Mesothelial cell of epicardium (in vitro differentiated cells): ENCODE measurements at regions not wholly inside any gene's neighbourhood (a gene's known extent, or its start where the extent isn't known, plus 50 kb on each side); places are given as distances from the start of the nearest gene placed in this dataset.

ENCODE experiments used
- DNase-seq, 2 experiments: peaks; one replicate each; pipeline ENCODE4 v3.0.0; 2021; ENCODE audit warnings: low spot score in 2 of 2; ENCODE audit not compliant: unreplicated experiment in 2 of 2
- H3K27ac Mint-ChIP-seq: 2 replicates; pipeline ENCODE4 v1.8.0; 2021; ENCODE audit warnings: mixed read lengths
- H3K27me3 Mint-ChIP-seq: 2 replicates; pipeline ENCODE4 v1.8.0; 2021; ENCODE audit warnings: low read depth, mixed read lengths
- H3K36me3 Mint-ChIP-seq: 2 replicates; pipeline ENCODE4 v1.8.0; 2021; ENCODE audit warnings: mixed read lengths
- H3K4me1 Mint-ChIP-seq: 2 replicates; pipeline ENCODE4 v1.8.0; 2021; ENCODE audit warnings: mixed read lengths
- H3K4me3 Mint-ChIP-seq: 2 replicates; pipeline ENCODE4 v1.8.0; 2021; ENCODE audit warnings: mild to moderate bottlenecking, moderate library complexity, mixed read lengths
- H3K9me3 Mint-ChIP-seq: 2 replicates; pipeline ENCODE4 v1.8.0; 2021; ENCODE audit warnings: mixed read lengths
- CTCF ChIP-seq: fragments of 200-600 bp; sonication (generic); IDR thresholded peaks from one replicate; pipeline ENCODE4 v1.5.0; 2021; ENCODE audit warnings: antibody characterized with exemption; ENCODE audit not compliant: unreplicated experiment

GRCh38 chr11:10390375-10390774, 64.7 kb upstream of the AMPD3 start:
- Mint-ChIP-seq H3K36me3 (no peaks in the 10 kb centered on the region), H3K27ac (no peak overlapping the region), H3K27me3 (no peaks in the 10 kb centered on the region), H3K9me3 (no peaks in the 10 kb centered on the region), H3K4me1 (peaks cover 26% of the 10 kb centered on the region), H3K4me3 (no peak overlapping the region)
- DNase-seq = no peak
- TF ChIP-seq CTCF = no peak

GRCh38 chr11:10392095-10393079, 62.7 kb upstream of the AMPD3 start:
- Mint-ChIP-seq H3K27me3 (no peaks in the 10 kb centered on the region), H3K4me3 (no peak overlapping the region), H3K27ac (no peak overlapping the region), H3K9me3 (no peaks in the 10 kb centered on the region), H3K36me3 (no peaks in the 10 kb centered on the region), H3K4me1 (peaks cover 22% of the 10 kb centered on the region)
- TF ChIP-seq CTCF = no peak
- DNase-seq = no peak

GRCh38 chr11:10394229-10395101, 60.6 kb upstream of the AMPD3 start:
- no peak for TF ChIP-seq CTCF
- Mint-ChIP-seq H3K4me1 (peaks cover 8% of the 10 kb centered on the region), H3K27ac (no peak overlapping the region), H3K9me3 (no peaks in the 10 kb centered on the region), H3K36me3 (no peaks in the 10 kb centered on the region), H3K27me3 (no peaks in the 10 kb centered on the region), H3K4me3 (no peak overlapping the region)
- no peak for DNase-seq

GRCh38 chr11:10395166-10395897, 59.7 kb upstream of the AMPD3 start:
- H3K9me3 Mint-ChIP-seq = no peaks in the 10 kb centered on the region
- no peak for DNase-seq
- no peaks in the 10 kb centered on the region for H3K36me3 Mint-ChIP-seq
- H3K27me3 Mint-ChIP-seq = no peaks in the 10 kb centered on the region
- H3K27ac Mint-ChIP-seq = no peak overlapping the region
- H3K4me1 Mint-ChIP-seq = peaks cover 8% of the 10 kb centered on the region
- no peak overlapping the region for H3K4me3 Mint-ChIP-seq
- TF ChIP-seq CTCF = no peak

- no peak for TF ChIP-seq CTCF
- H3K4me3 Mint-ChIP-seq = no peak overlapping the region
- H3K4me1 Mint-ChIP-seq = peaks cover 8% of the 10 kb centered on the region
- no peak overlapping the region for H3K27ac Mint-ChIP-seq
- no peaks in the 10 kb centered on the region for H3K36me3 Mint-ChIP-seq
- H3K9me3 Mint-ChIP-seq = no peaks in the 10 kb centered on the region
- DNase-seq = no peak
- no peaks in the 10 kb centered on the region for H3K27me3 Mint-ChIP-seq
Measured at GRCh38 chr11:10396771-10397170, 58.3 kb upstream of the AMPD3 start.
